GM23338 (cell line): ENCODE measurements at regions not wholly inside any gene's neighbourhood (a gene's known extent, or its start where the extent isn't known, plus 50 kb on each side); places are given as distances from the start of the nearest gene placed in this dataset.

Source experiments
- CREB1 ChIP-seq: fragments of 250-450 bp; sonication (Bioruptor Pico); IDR thresholded peaks from 2 replicates; pipeline ENCODE4 v1.5.0; 2020; ENCODE audit warnings: low read depth, mild to moderate bottlenecking, moderate library complexity
- EZH2 ChIP-seq: fragments of 200-600 bp; sonication (generic); IDR thresholded peaks from one replicate; pipeline ENCODE4 v1.8.0; 2017; ENCODE audit warnings: antibody characterized with exemption, mild to moderate bottlenecking, low read depth; ENCODE audit not compliant: unreplicated experiment
- EZH2phosphoT487 ChIP-seq: fragments of 200-600 bp; sonication (generic); IDR thresholded peaks from one replicate; pipeline ENCODE4 v1.8.1; 2018; ENCODE audit warnings: antibody characterized with exemption; ENCODE audit not compliant: unreplicated experiment
- JUNB ChIP-seq: IDR thresholded peaks from one replicate; pipeline ENCODE4 v1.6.1; 2016; ENCODE audit warnings: antibody characterized with exemption; ENCODE audit not compliant: unreplicated experiment
- POLR2AphosphoS5 ChIP-seq: IDR thresholded peaks from 2 replicates; pipeline ENCODE4 v1.6.1; 2016; ENCODE audit warnings: antibody characterized with exemption, low read depth
- ZNF114 ChIP-seq: fragments of 250-450 bp; sonication (Bioruptor Pico); IDR thresholded peaks from 2 replicates; pipeline ENCODE4 v1.5.0; 2020; ENCODE audit warnings: mild to moderate bottlenecking, moderate library complexity
- TF ChIP-seq, protein P1 (sequence below), 2 experiments: fragments of 200-600 bp in 1 of 2; sonication (generic) in 1 of 2; conservative IDR thresholded peaks; 2 replicates each; pipeline versions ENCODE4 v1.5.1 to v1.6.1; 2016 to 2017; ENCODE audit warnings: antibody characterized with exemption in 2 of 2, low read depth in 2 of 2, mild to moderate bottlenecking in 2 of 2, moderate library complexity in 1 of 2
- TF ChIP-seq, protein P2 (sequence below): IDR thresholded peaks from one replicate; pipeline ENCODE4 v1.6.1; 2018; ENCODE audit warnings: antibody characterized with exemption; ENCODE audit not compliant: unreplicated experiment

DNA sequence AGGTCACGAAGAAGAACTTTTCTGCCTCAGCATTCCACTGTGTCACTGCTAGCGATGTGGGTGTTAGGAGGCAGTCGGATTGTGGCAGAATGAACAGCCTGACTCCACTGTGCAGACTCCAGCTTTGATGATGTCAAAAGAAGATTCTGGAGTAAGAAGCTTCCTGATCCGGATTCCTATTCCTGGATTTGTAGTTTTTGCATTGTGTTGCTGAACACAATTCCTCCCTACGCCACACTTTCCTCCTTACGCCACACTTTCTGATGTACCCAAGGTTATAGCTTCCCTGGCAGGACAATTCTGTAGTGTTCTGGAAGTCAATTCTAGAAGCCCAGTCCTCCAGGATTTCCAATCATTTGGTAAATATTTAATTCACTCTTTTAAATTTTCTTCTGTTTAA lies 665.2 kb upstream of the ADGRL2 start:
- TF ChIP-seq, protein P1, sequence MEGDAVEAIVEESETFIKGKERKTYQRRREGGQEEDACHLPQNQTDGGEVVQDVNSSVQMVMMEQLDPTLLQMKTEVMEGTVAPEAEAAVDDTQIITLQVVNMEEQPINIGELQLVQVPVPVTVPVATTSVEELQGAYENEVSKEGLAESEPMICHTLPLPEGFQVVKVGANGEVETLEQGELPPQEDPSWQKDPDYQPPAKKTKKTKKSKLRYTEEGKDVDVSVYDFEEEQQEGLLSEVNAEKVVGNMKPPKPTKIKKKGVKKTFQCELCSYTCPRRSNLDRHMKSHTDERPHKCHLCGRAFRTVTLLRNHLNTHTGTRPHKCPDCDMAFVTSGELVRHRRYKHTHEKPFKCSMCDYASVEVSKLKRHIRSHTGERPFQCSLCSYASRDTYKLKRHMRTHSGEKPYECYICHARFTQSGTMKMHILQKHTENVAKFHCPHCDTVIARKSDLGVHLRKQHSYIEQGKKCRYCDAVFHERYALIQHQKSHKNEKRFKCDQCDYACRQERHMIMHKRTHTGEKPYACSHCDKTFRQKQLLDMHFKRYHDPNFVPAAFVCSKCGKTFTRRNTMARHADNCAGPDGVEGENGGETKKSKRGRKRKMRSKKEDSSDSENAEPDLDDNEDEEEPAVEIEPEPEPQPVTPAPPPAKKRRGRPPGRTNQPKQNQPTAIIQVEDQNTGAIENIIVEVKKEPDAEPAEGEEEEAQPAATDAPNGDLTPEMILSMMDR (conservative IDR thresholded peaks at IDR 0.05; ENCODE audit: low read depth in 2 of 2): no peak
- TF ChIP-seq EZH2phosphoT487: no peak
- no peak for TF ChIP-seq POLR2AphosphoS5
- TF ChIP-seq, protein P2, sequence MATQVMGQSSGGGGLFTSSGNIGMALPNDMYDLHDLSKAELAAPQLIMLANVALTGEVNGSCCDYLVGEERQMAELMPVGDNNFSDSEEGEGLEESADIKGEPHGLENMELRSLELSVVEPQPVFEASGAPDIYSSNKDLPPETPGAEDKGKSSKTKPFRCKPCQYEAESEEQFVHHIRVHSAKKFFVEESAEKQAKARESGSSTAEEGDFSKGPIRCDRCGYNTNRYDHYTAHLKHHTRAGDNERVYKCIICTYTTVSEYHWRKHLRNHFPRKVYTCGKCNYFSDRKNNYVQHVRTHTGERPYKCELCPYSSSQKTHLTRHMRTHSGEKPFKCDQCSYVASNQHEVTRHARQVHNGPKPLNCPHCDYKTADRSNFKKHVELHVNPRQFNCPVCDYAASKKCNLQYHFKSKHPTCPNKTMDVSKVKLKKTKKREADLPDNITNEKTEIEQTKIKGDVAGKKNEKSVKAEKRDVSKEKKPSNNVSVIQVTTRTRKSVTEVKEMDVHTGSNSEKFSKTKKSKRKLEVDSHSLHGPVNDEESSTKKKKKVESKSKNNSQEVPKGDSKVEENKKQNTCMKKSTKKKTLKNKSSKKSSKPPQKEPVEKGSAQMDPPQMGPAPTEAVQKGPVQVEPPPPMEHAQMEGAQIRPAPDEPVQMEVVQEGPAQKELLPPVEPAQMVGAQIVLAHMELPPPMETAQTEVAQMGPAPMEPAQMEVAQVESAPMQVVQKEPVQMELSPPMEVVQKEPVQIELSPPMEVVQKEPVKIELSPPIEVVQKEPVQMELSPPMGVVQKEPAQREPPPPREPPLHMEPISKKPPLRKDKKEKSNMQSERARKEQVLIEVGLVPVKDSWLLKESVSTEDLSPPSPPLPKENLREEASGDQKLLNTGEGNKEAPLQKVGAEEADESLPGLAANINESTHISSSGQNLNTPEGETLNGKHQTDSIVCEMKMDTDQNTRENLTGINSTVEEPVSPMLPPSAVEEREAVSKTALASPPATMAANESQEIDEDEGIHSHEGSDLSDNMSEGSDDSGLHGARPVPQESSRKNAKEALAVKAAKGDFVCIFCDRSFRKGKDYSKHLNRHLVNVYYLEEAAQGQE: no peak
- no peak for TF ChIP-seq EZH2
- TF ChIP-seq ZNF114 (CRISPR knock-in tag): no peak
- TF ChIP-seq CREB1 (CRISPR knock-in tag): no peak
- no peak for TF ChIP-seq JUNB
